Glomerular visceral epithelial cell (primary cell): ENCODE measurements at regions not wholly inside any gene's neighbourhood (a gene's known extent, or its start where the extent isn't known, plus 50 kb on each side); places are given as distances from the start of the nearest gene placed in this dataset.
"Not testable (repeated sequence)": the region's sequence is repeated elsewhere in the genome, so short reads cannot be mapped to it uniquely, and the experiment has no call there.

Source experiments
- DNase-seq: peaks from one replicate; pipeline ENCODE4 v3.0.0-alpha.2; 2016; ENCODE audit errors: extremely low spot score

- not testable (repeated sequence) for DNase-seq
These were observed 53.7 kb upstream of the ZSCAN2 start for GRCh38 chr15:84547150-84547549.

GRCh38 chr15:84550503-84550902 lies 50.3 kb upstream of the ZSCAN2 start:
- DNase-seq: peak; percentile 60
